DND-41 (cell line): ENCODE measurements at regions not wholly inside any gene's neighbourhood (a gene's known extent, or its start where the extent isn't known, plus 50 kb on each side); places are given as distances from the start of the nearest gene placed in this dataset.

Experiments
- ATAC-seq: fragments of 200-7000 bp; cut with Tn5 transposase; 3 replicates; pipeline ENCODE4 v1.9.1; 2021; ENCODE audit warnings: low read depth; ENCODE audit not compliant: insufficient read depth
- DNase-seq: peaks from one replicate; pipeline ENCODE4 v3.0.0-alpha.2; 2020
- H2AFZ ChIP-seq: 2 replicates; pipeline ENCODE4 v1.6.0; 2012; ENCODE audit warnings: low read depth, low read length
- H3K27ac ChIP-seq: 2 replicates; pipeline ENCODE4 v1.5.1; 2012; ENCODE audit warnings: low read length, inconsistent platforms
- H3K27me3 ChIP-seq: fragments of 200-600 bp; sonication (generic); 2 replicates; pipeline ENCODE4 v1.6.0; 2012; ENCODE audit warnings: low read length, mild to moderate bottlenecking, inconsistent platforms; ENCODE audit not compliant: insufficient read depth, poor library complexity
- H3K36me3 ChIP-seq: 2 replicates; pipeline ENCODE4 v1.5.1; 2012; ENCODE audit warnings: low read length, inconsistent platforms; ENCODE audit not compliant: insufficient read depth
- H3K4me1 ChIP-seq: 2 replicates; pipeline ENCODE4 v1.5.1; 2012; ENCODE audit warnings: mild to moderate bottlenecking, low read length; ENCODE audit not compliant: insufficient read depth
- H3K4me2 ChIP-seq: 2 replicates; pipeline ENCODE4 v1.6.0; 2012; ENCODE audit warnings: mild to moderate bottlenecking, moderate library complexity, low read length, inconsistent platforms; ENCODE audit not compliant: insufficient read depth
- H3K4me3 ChIP-seq, 2 experiments: fragments of 200-600 bp in 1 of 2; shearing (Covaris generic) in 1 of 2; 2 replicates each; pipeline ENCODE4 v1.5.1; 2012 to 2016; ENCODE audit warnings: inconsistent platforms in 2 of 2, low read length in 2 of 2, mild to moderate bottlenecking in 2 of 2, low read depth in 1 of 2, moderate library complexity in 1 of 2
- H3K79me2 ChIP-seq: 2 replicates; pipeline ENCODE4 v1.6.0; 2012; ENCODE audit warnings: low read length, inconsistent platforms; ENCODE audit not compliant: insufficient read depth
- H3K9ac ChIP-seq: 2 replicates; pipeline ENCODE4 v1.6.0; 2012; ENCODE audit warnings: low read depth, mild to moderate bottlenecking, inconsistent platforms, low read length, moderate library complexity
- H3K9me3 ChIP-seq: 2 replicates; pipeline ENCODE4 v1.5.1; 2012; ENCODE audit warnings: low read length, moderate library complexity, mild to moderate bottlenecking, inconsistent platforms; ENCODE audit not compliant: insufficient read depth, severe bottlenecking
- H4K20me1 ChIP-seq: 2 replicates; pipeline ENCODE4 v1.6.0; 2012; ENCODE audit warnings: low read length; ENCODE audit not compliant: insufficient read depth
- EZH2 ChIP-seq: IDR thresholded peaks from 3 replicates; pipeline ENCODE4 v1.6.1; 2012; ENCODE audit warnings: borderline replicate concordance, low read depth, mild to moderate bottlenecking, moderate library complexity, low read length, inconsistent platforms; ENCODE audit not compliant: severe bottlenecking
- TF ChIP-seq, protein P1 (sequence below): IDR thresholded peaks from 2 replicates; pipeline ENCODE4 v1.5.1; 2012; ENCODE audit warnings: borderline replicate concordance, low read length, moderate library complexity, mild to moderate bottlenecking; ENCODE audit not compliant: poor library complexity, severe bottlenecking; ENCODE audit errors: extremely low read depth

DNA sequence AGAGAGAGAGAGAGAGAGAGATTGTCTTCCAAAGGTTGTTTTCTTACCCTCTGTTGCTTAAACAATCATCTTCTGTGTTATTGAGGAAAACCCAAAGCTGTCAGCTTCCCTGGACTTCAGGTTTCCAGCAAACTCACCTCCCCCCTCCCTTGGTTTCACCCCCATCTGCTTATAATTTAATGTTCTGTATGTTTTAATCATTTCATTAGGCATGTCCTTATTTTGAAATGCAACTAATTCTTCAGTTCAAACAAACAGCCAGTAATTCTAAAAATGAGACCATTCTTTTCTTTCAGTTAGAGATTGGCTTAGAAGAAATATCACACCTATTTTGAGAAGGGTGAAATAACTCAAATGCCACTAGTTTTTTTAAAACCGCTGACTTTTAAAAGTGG lies 102.9 kb downstream of the FAM204A start:
- no peak overlapping the region for H3K4me2 ChIP-seq
- no peaks in the 10 kb centered on the region for H3K4me1 ChIP-seq
- H3K36me3 ChIP-seq: no peaks in the 10 kb centered on the region
- no peak overlapping the region for H2AFZ ChIP-seq
- DNase-seq (no peak), ATAC-seq (no peak)
- no peaks in the 10 kb centered on the region; the same call in 1 of the 2 replicates for H4K20me1 ChIP-seq
- no peaks in the 10 kb centered on the region for H3K79me2 ChIP-seq
- H3K27me3 ChIP-seq: peaks cover 3% of the 10 kb centered on the region
- TF ChIP-seq, protein P1, sequence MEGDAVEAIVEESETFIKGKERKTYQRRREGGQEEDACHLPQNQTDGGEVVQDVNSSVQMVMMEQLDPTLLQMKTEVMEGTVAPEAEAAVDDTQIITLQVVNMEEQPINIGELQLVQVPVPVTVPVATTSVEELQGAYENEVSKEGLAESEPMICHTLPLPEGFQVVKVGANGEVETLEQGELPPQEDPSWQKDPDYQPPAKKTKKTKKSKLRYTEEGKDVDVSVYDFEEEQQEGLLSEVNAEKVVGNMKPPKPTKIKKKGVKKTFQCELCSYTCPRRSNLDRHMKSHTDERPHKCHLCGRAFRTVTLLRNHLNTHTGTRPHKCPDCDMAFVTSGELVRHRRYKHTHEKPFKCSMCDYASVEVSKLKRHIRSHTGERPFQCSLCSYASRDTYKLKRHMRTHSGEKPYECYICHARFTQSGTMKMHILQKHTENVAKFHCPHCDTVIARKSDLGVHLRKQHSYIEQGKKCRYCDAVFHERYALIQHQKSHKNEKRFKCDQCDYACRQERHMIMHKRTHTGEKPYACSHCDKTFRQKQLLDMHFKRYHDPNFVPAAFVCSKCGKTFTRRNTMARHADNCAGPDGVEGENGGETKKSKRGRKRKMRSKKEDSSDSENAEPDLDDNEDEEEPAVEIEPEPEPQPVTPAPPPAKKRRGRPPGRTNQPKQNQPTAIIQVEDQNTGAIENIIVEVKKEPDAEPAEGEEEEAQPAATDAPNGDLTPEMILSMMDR: no peak
- TF ChIP-seq EZH2: no peak
- no peak overlapping the region for H3K27ac ChIP-seq
- no peak overlapping the region for H3K4me3 ChIP-seq
- no peaks in the 10 kb centered on the region for H3K9me3 ChIP-seq
- H3K9ac ChIP-seq: no peak overlapping the region

DNA sequence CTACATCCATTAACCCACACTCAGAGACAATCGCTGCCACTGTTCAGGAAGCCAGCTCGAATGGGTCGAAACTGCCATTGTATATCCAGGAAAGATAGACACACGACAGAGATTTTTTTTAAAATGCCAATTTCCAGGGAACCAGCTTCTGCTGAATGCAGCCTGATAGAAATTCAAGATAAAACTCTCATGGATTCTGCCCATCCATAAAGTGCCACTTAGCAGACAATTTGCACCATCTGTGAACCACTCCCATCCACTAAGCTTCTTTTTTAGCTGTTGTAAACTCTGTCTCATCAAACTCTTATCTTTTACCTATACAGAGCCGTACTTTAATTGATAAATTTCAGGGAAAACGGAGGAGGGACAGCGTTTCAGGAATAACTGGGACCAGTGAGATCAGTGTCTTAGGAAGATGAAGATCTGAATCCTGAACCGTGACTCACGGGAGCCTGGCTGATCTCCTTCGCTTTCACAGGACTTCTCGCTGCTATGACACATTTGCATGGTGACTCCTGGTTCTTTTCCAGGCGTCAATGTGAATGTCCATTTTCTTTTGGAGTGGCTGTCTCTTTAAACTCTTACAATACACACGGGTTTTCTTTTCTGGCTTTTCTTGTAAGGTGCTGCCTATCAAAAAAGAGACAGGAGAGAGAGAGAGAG lies 103.4 kb downstream of the FAM204A start:
- H2AFZ ChIP-seq: no peak overlapping the region
- H3K4me1 ChIP-seq: no peaks in the 10 kb centered on the region
- DNase-seq: no peak
- H3K4me3 ChIP-seq: no peak overlapping the region
- H3K9me3 ChIP-seq: no peaks in the 10 kb centered on the region
- H3K27me3 ChIP-seq: peaks cover 3% of the 10 kb centered on the region
- H3K27ac ChIP-seq: no peak overlapping the region
- no peaks in the 10 kb centered on the region for H3K36me3 ChIP-seq
- H3K79me2 ChIP-seq: no peaks in the 10 kb centered on the region
- H3K9ac ChIP-seq: no peak overlapping the region
- no peaks in the 10 kb centered on the region; the same call in 1 of the 2 replicates for H4K20me1 ChIP-seq
- TF ChIP-seq, protein P1: no peak
- TF ChIP-seq EZH2: no peak
- no peak for ATAC-seq
- no peak overlapping the region for H3K4me2 ChIP-seq

DNA sequence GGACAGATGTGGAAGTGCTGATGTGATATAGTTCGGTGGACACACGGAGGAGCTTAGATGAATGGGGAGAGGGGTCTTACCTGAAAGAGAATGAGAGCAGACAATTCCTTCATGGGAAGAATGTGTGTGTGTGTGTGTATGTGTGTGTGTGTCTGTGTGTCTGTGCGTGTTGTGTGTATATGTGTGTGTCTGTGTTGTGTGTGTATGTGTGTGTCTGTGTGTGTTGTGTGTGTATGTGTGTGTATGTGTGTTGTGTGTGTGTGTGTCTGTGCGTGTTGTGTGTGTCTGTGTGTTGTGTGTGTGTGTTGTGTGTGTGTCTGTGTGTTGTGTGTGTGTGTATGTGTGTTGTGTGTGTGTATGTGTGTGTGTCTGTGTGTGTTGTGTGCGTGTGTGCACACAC lies 104.2 kb downstream of the FAM204A start:
- no peak overlapping the region for H2AFZ ChIP-seq
- H3K27me3 ChIP-seq: peaks cover 3% of the 10 kb centered on the region
- TF ChIP-seq EZH2: no peak
- TF ChIP-seq, protein P1: no peak
- ATAC-seq (no peak), DNase-seq (no peak)
- no peaks in the 10 kb centered on the region; the same call in 1 of the 2 replicates for H4K20me1 ChIP-seq
- no peaks in the 10 kb centered on the region for H3K79me2 ChIP-seq
- H3K9me3 ChIP-seq: no peaks in the 10 kb centered on the region
- no peak overlapping the region for H3K27ac ChIP-seq
- no peaks in the 10 kb centered on the region for H3K4me1 ChIP-seq
- H3K4me3 ChIP-seq: no peak overlapping the region
- H3K4me2 ChIP-seq: no peak overlapping the region
- H3K9ac ChIP-seq: no peak overlapping the region
- H3K36me3 ChIP-seq: no peaks in the 10 kb centered on the region
